ENCODE measurements at regions not wholly inside any gene's neighbourhood (a gene's known extent, or its start where the extent isn't known, plus 50 kb on each side); places are given as distances from the start of the nearest gene placed in this dataset.
"Not testable (repeated sequence)": the region's sequence is repeated elsewhere in the genome, so short reads cannot be mapped to it uniquely, and the experiment has no call there.

DNA sequence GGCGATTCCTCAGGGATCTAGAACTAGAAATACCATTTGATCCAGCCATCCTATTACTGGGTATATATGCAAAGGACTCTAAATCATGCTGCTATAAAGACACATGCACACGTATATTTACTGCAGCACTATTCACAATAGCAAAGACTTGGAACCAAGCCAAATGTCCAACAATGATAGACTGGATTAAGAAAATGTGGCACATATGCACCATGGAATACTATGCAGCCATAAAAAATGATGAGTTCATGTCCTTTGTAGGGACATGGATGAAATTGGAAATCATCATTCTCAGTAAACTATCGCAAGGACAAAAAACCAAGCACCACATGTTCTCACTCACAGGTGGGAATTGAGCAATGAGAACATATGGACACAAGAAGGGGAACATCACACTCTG is 93.1 kb upstream of the NT5E start:
- DNase-seq, result not testable (repeated sequence)

DNA sequence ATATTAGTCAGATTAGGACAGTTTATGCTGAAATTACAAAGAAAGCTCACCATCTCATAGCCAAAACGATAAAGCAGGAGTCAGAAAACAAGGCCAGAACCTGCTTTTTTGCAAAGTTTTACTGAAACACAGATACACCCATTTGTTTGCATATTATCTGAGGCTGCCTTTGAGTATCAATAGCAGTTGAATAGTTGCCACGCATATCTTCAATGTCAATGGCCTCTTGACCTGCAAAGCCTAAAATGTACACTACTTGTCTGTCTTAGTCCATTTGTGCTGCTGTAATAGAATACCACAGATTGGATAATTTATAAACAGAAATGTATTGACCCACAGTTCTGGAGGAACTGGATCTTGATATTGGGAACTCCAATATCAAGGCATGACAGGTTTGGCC is 94.1 kb upstream of the NT5E start:
- no peak for DNase-seq

DNA sequence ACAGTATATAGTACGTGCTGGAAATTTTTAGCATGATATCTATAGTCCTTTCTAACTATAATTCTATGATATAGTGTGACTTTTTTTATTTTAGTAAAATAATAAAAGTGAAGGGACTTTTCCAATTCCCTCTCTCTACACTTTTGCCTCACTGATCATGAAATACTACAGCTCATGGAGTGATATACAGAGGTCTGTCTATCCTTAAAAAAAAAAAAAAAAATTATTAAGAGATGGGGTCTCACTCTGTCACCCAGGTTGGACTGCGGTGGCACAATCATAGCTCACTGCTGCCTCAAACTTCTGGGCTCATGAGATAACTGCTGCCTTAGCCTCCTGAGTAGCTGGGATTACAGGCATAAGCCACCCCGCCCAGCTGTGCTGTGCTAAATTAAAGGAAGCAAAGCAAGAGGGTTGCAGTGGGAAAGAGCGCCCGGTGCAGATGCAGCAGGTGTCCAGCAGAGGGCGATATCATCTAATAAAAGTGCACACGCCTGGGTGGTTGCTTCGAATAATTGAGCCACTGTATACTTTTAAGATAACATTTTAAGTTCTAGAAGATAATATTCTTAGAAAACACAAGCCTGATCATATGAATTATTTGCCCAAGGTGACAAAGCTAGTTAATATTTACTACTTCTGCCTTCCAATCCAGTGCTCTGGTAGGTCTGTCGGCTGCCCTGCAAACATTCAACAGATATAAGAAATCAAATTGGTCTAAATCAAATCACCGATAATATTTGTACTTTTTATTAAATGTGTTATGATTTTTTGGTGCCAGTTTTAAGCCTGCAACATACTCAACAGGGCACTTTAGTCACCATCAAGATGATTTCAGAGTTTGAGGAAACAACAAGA is 94.9 kb upstream of the NT5E start:
- DNase-seq, result peak; percentile 15

DNA sequence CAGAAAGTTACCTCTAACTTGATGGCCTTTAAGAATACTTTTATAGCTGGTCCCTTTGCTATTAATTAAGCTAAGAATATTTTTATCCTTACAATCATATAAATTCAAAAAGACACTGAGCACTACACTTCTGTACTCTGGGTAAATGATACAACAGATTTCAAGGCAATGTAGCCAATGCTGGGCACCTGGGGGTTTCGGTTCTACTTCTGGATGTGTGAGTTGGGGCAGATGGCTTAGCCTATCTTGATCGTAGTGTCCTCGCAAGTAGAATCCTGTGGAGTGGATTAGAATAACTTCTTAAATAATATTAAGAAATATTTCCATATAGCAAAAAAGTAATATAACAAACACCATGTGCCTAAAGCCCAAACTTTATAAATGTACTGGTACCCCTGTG is 96.9 kb upstream of the NT5E start:
- no peak for DNase-seq

DNA sequence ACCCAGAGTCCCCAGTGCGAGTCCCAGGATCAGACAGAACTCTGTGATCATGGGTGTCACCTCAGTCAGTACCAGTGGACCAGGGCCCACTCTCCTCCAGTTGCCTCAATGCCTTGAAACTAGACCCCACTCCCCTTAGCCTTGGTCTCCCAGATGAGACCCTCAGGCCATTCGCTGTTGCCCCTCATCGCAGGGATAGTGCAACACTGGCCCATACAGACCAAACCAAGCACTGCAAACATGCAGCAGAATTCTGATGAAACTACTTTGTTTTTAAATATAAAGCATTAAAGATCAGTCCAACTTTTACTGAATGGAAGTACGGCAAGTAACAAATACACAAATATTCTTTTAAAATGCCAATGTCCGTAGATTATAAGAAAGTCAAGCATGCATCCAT is 101.2 kb upstream of the NT5E start:
- no peak for DNase-seq

DNA sequence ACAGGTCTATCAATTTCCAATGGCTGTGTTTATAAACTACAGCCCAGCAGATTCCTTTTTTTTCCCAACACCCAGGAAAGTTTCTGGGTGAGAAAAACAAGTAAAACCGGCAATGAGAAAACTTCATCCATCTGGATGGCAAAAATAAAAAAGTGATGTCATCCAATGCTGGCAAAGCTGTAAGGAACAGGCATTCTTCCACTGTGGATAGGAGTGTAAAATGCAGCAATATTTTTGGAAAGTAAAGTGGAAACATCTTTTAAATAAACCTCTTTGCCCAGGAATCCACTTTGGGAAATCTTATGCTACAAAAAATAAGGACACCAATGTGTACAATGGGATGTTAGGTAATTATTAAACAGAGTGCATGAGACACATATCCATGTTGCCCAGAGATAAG is 102.1 kb upstream of the NT5E start:
- no peak for DNase-seq

DNA sequence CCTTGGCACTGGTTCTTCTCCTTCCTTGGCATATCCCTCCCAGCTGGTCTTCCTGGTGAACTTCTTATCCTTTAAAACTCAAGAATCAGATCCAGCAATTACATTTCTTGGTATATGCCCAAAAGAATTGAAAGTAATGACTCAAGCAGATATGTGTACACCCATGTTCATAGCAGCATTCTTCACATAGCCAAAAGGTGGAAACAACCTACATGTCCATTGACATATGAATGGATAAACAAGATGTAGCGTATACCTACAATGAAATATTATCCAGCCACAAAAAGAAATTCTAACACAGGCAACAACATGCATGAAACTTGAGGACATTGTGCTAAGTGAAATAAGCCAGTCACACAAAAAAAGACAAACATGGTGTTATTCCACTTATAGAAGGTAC is 103.7 kb upstream of the NT5E start:
- no peak for DNase-seq

DNA sequence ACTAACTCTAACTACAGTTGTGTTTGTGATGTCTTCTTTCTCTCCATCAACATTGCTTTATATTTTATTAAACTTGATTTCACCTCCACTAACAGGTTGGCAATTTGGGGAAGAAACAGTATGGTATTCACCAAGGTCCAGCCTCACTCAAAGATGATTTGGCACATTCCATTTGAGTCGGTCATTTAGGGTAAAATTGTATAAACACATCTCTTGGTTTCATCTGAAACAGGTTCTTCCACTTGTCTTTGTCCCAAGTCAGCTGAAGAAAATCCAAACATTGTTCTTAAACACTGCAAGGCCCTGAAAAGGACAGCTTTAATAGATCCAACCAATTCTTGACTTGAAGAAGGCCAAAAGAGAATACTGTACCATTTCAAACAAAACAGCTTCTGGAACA is 104.9 kb upstream of the NT5E start:
- DNase-seq, result no peak

DNA sequence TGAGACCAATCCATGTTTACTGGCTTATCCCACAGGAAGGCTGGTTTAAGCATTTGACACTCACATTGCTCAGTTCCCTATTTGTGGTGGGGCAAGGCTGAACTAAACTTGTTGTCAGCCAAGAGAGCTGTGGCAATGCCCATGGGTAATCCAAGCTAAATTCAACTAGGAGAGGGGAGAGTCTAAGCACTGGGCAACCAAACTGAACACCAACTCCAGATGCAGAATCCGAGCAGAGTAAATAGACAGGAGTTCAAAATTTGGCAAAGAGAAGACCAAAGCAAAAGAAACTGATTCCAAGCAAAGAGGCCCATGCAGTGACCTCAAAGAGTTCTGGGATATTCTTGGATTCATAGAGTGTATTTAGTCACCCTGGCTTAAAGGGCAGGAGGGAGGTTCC is 106.5 kb upstream of the NT5E start:
- DNase-seq, result no peak

DNA sequence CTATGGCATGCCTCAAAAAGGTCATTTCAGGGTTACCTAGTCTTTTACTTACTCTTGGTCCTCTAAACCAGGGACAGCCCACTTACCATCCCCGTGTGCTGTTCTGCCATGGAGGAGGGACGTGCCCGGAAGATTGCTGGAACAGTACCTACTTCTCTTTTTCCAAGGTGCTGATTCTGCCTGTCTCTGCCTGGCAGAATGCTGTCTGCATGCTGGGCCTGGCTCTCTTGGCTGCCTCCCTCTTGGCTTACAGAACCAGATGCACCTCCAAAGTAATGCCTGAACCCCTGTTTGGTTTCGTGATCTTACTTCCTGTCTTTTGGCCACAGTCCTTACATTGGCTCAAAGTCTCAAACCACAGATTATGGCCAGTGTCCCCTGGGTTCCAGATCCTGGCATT is 120.7 kb upstream of the NT5E start:
- no peak for DNase-seq

DNA sequence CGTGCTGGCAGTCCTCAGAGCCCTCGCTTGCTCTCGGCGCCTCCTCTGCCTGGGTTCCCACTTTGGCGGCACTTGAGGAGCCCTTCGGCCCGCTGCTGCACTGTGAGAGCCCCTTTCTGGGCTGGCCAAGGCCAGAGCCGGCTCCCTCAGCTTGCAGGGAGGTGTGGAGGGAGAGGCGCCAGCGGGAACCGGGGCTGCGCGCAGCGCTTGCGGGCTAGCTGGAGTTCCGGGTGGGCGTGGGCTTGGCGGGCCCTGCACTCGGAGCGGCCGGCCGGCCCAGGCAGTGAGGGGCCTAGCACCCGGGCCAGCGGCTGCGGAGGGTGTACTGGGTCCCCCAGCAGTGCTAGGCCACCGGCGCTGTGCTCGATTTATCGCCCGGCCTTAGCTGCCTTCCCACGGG is 124.1 kb upstream of the NT5E start:
- not testable (repeated sequence) for DNase-seq

DNA sequence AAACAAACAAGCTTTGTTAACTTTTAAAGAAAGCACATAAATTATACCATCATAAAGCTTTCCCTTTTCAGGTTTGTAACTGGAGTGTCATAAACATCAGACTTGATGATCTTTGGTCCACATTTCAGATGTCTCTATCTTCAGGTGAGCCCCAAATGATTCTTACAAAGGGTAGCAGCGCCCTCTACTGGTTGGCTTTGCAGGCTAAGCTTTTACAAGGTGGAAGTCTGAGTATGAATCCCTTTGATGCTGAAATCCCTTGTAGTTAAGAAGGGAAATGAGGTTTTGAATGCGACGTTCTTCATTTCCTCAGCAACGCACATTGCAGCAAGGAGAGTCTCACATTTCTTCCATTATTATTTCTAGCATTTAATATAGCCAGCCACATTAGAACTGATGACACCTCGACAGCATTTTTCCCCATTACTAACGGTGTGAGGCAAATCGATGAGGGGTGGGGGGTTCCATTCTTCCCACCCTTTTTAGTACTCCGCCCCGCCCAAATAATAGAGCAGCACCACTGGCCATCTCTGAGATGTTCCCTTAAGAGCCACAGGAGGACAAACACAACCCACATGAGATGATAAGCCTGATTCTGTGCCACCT is 126.3 kb upstream of the NT5E start:
- DNase-seq, result peak; percentile 39

DNA sequence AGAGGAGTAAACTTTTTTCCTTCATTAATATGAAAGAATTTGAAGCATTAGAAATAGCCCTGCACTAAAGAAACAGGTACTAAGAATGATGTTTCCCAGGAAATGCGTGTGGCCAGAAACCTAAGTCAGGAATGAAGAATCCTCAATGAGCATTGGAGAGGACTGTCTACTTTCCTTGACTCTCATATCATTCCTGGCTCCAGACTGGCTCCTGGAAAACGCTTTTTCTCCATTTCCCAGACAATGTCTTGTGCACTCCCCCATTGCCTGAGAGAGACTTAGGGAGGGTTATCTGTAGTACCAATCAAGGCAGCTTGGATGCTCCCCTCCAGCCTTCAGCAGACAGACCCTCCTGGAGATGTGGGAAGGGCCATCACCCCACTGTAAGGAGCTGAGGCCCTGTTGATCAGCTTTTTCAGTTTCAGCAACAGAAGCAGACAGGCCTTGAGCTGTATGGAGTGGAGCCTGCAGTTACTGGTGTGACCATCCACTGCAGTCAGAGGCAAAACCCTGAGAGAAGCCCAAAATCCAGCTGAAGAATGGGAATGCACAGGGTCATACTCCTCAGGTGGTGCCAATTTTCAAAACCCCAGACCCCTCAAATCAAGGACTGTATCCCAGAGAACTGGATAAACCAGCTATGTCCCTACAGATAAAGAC is 127.3 kb upstream of the NT5E start:
- DNase-seq, result no peak

DNA sequence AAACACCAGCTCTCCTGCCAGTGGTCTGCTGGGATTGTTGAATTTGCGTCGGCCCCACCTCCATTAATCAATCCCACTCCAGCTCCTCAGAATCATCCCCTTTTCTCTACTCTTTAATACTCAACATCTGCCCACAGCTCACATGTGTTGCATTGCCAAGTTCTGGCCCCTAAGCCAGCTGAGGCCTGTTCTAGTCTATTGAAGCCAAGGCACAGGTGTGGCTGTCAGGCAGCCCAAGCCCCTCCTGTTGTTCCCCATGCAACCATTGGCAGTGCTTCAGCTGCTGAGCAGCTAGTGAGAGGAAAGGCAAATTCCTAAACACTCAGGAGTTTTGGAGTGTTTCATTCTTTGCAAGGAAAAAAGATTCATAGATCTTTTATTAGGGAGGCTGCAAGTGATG is 128.0 kb upstream of the NT5E start:
- DNase-seq, result no peak

DNA sequence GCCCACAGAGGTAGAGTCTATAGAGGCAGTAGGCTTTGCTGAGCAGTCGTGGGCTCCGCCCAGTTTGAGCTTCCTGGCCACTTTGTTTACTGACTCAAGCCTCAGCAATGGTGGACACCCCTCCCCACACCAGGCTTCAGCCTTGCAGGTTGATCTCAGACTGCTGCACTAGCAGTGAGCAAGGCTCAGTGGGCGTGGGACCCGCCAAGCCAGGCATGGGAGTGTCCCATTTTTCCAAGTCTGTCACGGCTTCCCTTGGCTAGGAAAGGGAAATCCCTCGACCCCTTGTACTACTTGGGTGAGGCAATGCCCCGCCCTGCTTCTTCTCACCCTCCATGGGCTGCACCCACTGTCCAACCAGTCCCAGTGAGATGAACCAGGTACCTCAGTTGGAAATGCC is 135.3 kb upstream of the NT5E start:
- no peak for DNase-seq

DNA sequence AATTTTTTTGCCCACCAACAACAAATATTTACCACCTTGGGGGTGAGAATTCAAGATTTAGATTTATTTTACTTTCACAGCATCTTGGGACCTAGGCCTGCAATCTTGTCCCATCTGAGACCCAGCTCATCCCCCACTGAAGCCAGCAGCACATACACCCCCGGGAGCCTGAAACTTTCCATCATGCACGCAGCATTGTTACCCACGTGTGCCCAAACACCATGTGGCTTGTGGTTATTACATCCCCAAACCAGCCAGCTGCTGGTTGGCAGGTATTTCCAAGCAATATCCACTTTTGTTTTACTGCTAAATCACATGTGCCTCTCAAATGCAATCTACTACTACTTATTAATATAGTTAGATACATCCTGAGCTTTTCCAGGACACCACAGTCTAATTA is 149.3 kb upstream of the NT5E start:
- no peak for DNase-seq

DNA sequence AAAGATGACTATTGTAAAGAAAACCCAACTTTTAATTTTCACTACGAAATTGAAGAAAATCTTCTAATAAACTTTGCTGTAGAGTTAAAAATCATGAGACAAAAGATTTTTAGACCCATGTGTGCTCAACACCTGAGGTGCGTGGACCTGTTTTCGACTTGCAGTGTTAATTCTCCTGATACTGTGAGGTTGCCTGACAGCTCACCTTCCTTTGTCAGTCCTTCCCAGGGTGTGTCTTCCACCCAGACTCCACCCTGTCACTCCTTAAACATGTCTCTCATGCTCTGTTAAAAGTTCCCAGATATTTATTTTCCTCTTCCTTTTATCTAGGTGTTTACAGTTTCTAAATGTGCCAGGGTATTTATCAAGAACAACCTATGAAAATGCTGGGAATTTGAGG is 151.3 kb upstream of the NT5E start:
- no peak for DNase-seq

DNA sequence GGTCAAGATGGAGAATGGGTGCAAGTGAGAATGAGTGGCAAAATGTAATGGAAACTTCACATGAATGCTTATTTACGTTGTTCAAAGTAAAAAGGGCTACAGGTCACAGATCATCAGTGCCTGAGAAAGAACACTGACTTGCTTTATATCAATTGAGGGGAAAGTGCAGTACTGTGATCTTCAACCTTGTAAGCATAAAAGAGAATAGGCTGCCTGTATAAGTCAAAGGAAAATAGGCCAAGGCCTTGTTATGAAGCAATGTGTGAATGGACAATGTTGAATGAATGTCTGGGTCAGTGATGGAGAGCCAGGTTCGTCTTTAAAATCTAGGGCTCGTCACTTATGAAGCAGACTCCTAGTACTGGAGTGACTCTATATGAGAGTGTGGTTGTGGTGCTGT is 158.6 kb upstream of the NT5E start:
- no peak for DNase-seq

DNA sequence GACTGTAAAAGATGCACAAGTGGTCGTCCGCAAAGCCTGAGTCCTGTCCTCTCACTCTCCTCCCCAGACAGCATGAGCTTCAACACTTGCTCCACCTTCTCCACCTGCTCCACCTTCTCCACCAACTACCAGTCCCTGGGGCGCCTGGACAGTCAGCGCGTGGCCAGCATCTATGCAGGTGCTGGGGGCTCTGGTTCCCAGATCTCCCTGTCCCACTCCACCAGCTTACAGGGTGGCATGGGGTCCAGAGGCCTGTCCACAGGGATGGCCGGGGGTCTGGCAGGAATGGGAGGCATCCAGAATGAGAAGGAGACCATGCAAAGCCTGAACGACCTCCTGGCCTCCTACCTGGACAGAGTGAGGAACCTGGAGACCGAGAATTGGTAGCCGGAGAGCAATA is 162.2 kb upstream of the NT5E start:
- DNase-seq, result no peak

DNA sequence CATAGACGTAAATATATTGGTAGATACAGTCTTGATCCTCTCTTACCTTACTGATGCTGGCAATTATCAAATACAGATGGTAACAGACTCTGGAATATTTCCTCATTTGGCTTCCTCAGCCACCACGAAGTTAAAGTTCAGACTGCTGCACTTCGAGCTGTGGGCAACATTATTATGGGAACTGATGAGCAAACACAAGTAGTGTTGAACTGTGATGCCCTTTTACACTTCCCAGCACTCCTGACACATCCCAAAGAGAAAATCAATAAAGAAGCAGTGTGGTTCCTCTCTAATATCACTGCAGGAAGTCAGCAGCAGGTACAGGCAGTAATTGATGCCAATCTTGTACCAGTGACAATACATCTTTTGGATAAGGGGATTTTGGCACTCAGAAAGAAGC is 162.7 kb upstream of the NT5E start:
- no peak for DNase-seq

DNA sequence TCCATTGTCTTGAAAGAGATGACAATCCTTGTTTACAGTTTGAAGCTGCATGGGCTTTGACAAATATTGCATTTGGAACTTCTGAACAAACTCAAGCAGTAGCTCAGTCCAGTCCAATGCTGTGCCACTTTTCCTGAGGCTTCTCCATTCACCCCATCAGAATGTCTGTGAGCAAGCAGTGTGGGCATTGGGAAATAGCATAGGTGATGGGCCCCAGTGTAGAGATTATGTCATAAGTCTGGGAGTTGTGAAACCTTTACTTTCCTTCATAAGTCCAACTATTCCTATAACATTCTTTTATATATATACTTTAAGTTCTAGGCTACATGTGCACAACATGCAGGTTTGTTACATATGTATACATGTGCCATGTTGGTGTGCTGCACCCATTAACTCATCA is 163.4 kb upstream of the NT5E start:
- not testable (repeated sequence) for DNase-seq

DNA sequence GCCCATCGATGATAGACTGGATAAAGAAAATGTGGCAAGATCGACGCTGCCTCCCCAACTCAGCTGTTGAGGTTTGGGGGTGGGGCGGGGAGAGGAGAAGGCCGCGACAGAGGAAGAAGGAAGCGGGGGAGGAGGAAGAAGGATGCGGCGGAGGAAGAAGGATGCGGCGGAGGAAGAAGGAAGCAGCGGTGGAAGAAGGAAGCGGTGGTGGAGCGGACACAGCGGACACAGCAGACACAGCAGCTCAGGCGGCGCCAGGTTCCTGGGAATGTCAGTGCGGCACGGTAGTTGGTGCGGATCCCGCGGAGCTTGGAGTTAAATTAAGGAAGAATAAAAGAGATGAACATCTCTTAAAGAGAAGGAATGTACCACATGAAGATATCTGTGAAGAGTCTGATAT is 163.9 kb upstream of the NT5E start:
- DNase-seq, result no peak

DNA sequence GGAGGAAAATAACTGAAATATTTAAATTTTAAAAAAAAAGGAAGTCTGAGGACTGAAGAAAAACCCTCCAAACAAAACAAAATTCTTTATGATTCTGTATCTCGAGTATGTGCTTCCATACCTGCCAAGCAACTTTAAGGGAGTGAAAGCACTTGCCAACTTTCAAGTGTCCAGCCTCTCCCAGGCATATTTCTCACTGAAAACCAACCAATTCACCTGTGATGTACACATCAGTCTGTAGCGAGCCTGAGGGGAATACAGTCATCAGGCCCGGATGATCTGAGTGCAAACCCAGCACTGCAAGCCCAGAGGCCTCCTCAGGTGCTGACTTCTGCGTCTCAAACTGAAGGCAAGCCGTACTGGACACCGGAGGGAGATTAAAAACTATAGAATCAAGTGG is 164.8 kb upstream of the NT5E start:
- no peak for DNase-seq

DNA sequence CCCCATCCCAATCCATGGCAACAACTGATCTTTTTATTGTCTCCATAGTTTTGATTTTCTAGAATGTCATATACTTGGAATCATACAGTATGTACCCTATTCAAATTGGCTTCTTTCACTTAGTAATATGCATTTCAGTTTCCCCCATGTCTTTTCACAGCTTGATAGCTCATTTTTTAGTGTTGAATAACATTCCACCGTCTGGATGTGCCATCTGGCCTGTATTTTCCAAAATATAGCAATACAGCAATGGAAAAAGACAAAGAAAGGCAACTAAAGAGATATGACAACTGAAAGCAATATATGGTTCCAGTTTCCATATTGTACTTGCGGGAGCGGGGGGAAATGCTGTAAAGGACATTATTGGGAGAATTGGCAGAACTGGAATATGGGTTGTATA is 166.4 kb upstream of the NT5E start:
- no peak for DNase-seq
